ENCODE measurements at regions not wholly inside any gene's neighbourhood (a gene's known extent, or its start where the extent isn't known, plus 50 kb on each side); places are given as distances from the start of the nearest gene placed in this dataset.

GRCh38 chr15:35827911-35828310 lies 281.9 kb upstream of the DPH6 start:
- TF ChIP-seq POLR2A (IDR thresholded peaks at IDR 0.05) = no peak
- TF ChIP-seq, protein P1, sequence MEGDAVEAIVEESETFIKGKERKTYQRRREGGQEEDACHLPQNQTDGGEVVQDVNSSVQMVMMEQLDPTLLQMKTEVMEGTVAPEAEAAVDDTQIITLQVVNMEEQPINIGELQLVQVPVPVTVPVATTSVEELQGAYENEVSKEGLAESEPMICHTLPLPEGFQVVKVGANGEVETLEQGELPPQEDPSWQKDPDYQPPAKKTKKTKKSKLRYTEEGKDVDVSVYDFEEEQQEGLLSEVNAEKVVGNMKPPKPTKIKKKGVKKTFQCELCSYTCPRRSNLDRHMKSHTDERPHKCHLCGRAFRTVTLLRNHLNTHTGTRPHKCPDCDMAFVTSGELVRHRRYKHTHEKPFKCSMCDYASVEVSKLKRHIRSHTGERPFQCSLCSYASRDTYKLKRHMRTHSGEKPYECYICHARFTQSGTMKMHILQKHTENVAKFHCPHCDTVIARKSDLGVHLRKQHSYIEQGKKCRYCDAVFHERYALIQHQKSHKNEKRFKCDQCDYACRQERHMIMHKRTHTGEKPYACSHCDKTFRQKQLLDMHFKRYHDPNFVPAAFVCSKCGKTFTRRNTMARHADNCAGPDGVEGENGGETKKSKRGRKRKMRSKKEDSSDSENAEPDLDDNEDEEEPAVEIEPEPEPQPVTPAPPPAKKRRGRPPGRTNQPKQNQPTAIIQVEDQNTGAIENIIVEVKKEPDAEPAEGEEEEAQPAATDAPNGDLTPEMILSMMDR (IDR thresholded peaks at IDR 0.05) = no peak

Data from tibial nerve (tissue), 3 donors.